ENCODE measurements at regions not wholly inside any gene's neighbourhood (a gene's known extent, or its start where the extent isn't known, plus 50 kb on each side); places are given as distances from the start of the nearest gene placed in this dataset.

GRCh38 chr1:201606096-201606495 lies 67.2 kb downstream of the NAV1 start:
- Histone ChIP-seq H3K27ac (no peak overlapping the region), H3K4me2 (no peak overlapping the region), H3K36me3 (no peaks in the 10 kb centered on the region), H3K4me1 (peaks cover 11% of the 10 kb centered on the region), H3K27me3 (no peaks in the 10 kb centered on the region), H3K4me3 (no peak overlapping the region), H2AFZ (replicated peaks) (no peak overlapping the region), H3F3A (ENCODE audit: low read depth) (no peaks in the 10 kb centered on the region), H3K79me2 (ENCODE audit: low read depth) (no peaks in the 10 kb centered on the region), H4K20me1 (ENCODE audit: low read depth) (peaks cover 3% of the 10 kb centered on the region), H3K9me3 (ENCODE audit: low read depth) (no peaks in the 10 kb centered on the region), H3K9ac (no peak overlapping the region)
- TF ChIP-seq CTCF (IDR thresholded peaks at IDR 0.05) (no peak), EZH2phosphoT487 (IDR thresholded peaks at IDR 0.05) (no peak), EZH2 (IDR thresholded peaks at IDR 0.05) (no peak)
- Mint-ChIP-seq H3K4me1 (peaks cover 3% of the 10 kb centered on the region), H3K27ac (no peak overlapping the region), H3K36me3 (no peaks in the 10 kb centered on the region), H3K27me3 (ENCODE audit: insufficient read depth, low read depth) (peaks cover 3% of the 10 kb centered on the region), H3K9me3 (no peaks in the 10 kb centered on the region), H3K4me3 (no peak overlapping the region)
- DNase-seq (ENCODE audit: low spot score), result no peak

- no peaks in the 10 kb centered on the region for H3K27me3 ChIP-seq
- no peak overlapping the region for H3K4me3 ChIP-seq
- Mint-ChIP-seq H3K27ac (no peak overlapping the region), H3K4me1 (peaks cover 3% of the 10 kb centered on the region), H3K36me3 (no peaks in the 10 kb centered on the region), H3K4me3 (no peak overlapping the region), H3K9me3 (no peaks in the 10 kb centered on the region), H3K27me3 (ENCODE audit: insufficient read depth, low read depth) (peaks cover 3% of the 10 kb centered on the region)
- H3K36me3 ChIP-seq, result no peaks in the 10 kb centered on the region
- no peaks in the 10 kb centered on the region for H3K9me3 ChIP-seq (ENCODE audit: low read depth)
- no peaks in the 10 kb centered on the region for H3F3A ChIP-seq (ENCODE audit: low read depth)
- peaks cover 7% of the 10 kb centered on the region for H4K20me1 ChIP-seq (ENCODE audit: low read depth)
- no peak for TF ChIP-seq EZH2 (IDR thresholded peaks at IDR 0.05)
- no peak for TF ChIP-seq EZH2phosphoT487 (IDR thresholded peaks at IDR 0.05)
- no peak for TF ChIP-seq CTCF (IDR thresholded peaks at IDR 0.05)
- no peak overlapping the region for H3K27ac ChIP-seq
- peaks cover 13% of the 10 kb centered on the region for H3K4me1 ChIP-seq
- no peaks in the 10 kb centered on the region for H3K79me2 ChIP-seq (ENCODE audit: low read depth)
- no peak overlapping the region for H2AFZ ChIP-seq (replicated peaks)
- H3K4me2 ChIP-seq, result no peak overlapping the region
- DNase-seq (ENCODE audit: low spot score), result no peak
- no peak overlapping the region for H3K9ac ChIP-seq
These were observed 67.7 kb downstream of the NAV1 start for GRCh38 chr1:201606623-201607022.

GRCh38 chr1:201608635-201609395 lies 69.9 kb downstream of the NAV1 start:
- Mint-ChIP-seq H3K27me3 (ENCODE audit: insufficient read depth, low read depth) (peaks cover 3% of the 10 kb centered on the region), H3K36me3 (no peaks in the 10 kb centered on the region), H3K27ac (no peak overlapping the region), H3K4me3 (no peak overlapping the region), H3K9me3 (no peaks in the 10 kb centered on the region), H3K4me1 (peaks cover 3% of the 10 kb centered on the region)
- no peak overlapping the region for H3K9ac ChIP-seq
- TF ChIP-seq EZH2 (IDR thresholded peaks at IDR 0.05) (no peak), CTCF (IDR thresholded peaks at IDR 0.05) (no peak), EZH2phosphoT487 (IDR thresholded peaks at IDR 0.05) (no peak)
- H3K9me3 ChIP-seq (ENCODE audit: low read depth), result no peaks in the 10 kb centered on the region
- no peak overlapping the region for H3K27ac ChIP-seq
- peaks cover 22% of the 10 kb centered on the region for H4K20me1 ChIP-seq (ENCODE audit: low read depth)
- H3K36me3 ChIP-seq, result no peaks in the 10 kb centered on the region
- H3F3A ChIP-seq (ENCODE audit: low read depth), result peaks cover 1% of the 10 kb centered on the region
- H3K4me1 ChIP-seq, result peaks cover 13% of the 10 kb centered on the region
- H3K79me2 ChIP-seq (ENCODE audit: low read depth), result no peaks in the 10 kb centered on the region
- DNase-seq (ENCODE audit: low spot score), result no peak
- H3K27me3 ChIP-seq, result peaks cover 7% of the 10 kb centered on the region
- H3K4me2 ChIP-seq, result no peak overlapping the region
- H2AFZ ChIP-seq (replicated peaks), result no peak overlapping the region
- H3K4me3 ChIP-seq, result no peak overlapping the region
